GM12892 (cell line): ENCODE measurements at regions not wholly inside any gene's neighbourhood (a gene's known extent, or its start where the extent isn't known, plus 50 kb on each side); places are given as distances from the start of the nearest gene placed in this dataset.

Experiments
- DNase-seq: peaks from one replicate; pipeline ENCODE4 v3.0.0; 2011; ENCODE audit not compliant: insufficient read length
- FAIRE-seq: peaks from 2 replicates; lab custom pipeline; 2011; peaks lifted over from hg19 to GRCh38; lab: Jason Lieb, UNC
- POLR2A ChIP-seq: IDR thresholded peaks from 2 replicates; pipeline ENCODE4 v1.6.1; 2011; ENCODE audit warnings: low read depth, low read length, control low read depth
- POLR2AphosphoS5 ChIP-seq: IDR thresholded peaks from 2 replicates; pipeline ENCODE4 v1.6.1; 2011; ENCODE audit warnings: low read depth, low read length, control low read depth
- TAF1 ChIP-seq: IDR thresholded peaks from 2 replicates; pipeline ENCODE4 v1.6.1; 2011; ENCODE audit warnings: low read depth, mild to moderate bottlenecking, control low read depth, low read length, borderline replicate concordance

DNA sequence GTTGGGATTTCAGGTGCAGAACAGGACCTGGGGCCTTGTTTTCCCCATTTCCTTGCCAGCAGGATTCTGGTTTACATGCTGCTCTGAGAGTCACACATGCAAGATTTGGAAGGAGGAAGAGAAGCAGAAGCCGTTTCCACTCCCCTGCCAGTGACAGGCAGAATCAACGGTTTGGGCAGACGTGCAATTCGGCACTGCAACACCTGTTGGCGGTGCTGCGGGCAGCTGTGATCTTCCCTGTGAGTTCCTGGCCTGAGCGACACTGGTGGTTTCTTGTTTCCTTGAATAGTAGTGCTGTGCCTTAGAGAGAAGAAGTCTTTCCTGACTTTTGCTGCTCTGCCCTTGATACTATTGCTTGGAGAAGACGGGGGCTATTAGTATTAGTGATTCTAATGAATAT, 1126.2 kb downstream of the TYW1 start:
- DNase-seq = no peak
- TF ChIP-seq TAF1 (no peak), POLR2AphosphoS5 (no peak), POLR2A (no peak)
- no peak for FAIRE-seq

DNA sequence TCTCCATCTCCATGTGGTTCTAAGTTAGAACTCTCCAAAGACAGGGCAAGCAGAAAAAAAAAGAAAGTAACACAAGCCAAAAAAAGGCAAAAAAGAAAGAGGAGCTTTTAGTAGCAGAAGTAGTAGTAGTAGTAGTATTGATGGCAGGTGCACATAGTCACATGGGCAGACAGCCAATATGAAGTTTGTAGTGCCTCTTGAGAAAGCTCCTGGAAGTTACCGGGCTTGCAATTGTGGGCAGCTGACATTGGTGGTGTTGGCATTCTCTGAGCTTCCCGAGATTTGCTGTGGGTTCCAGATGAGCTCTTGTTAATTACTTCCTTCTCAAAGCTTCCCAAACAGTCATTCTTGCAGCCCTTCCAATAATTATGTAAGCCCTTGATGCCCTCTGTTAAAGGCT, 1128.5 kb downstream of the TYW1 start:
- DNase-seq = no peak
- FAIRE-seq = no peak
- TF ChIP-seq POLR2A = no peak
- no peak for TF ChIP-seq POLR2AphosphoS5
- no peak for TF ChIP-seq TAF1

DNA sequence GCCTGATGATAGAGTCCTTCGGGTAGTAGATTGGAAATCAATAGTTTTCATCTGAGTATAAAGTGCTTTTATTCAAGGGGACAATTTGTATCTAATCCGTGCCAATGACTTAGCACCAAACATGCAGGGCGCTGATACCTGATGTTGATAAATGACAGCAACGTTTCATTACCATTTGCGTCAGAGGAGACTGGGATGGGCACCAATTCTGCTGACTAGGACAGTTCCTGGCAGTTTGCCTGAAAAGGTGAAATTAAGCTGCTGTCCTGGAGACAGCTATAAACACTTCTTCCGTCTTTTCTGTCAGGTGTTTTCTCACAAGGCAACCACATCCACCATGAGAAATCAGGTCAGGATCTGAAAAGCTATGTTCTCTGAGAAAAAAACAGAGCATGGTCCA, 1136.4 kb downstream of the TYW1 start:
- no peak for TF ChIP-seq POLR2A
- TF ChIP-seq POLR2AphosphoS5 = no peak
- no peak for TF ChIP-seq TAF1
- FAIRE-seq (no peak), DNase-seq (no peak)

GRCh38 chr7:68143345-68143744, 1146.7 kb downstream of the TYW1 start:
- DNase-seq = no peak
- no peak for FAIRE-seq
- TF ChIP-seq POLR2AphosphoS5 (no peak), POLR2A (no peak), TAF1 (no peak)

- no peak for DNase-seq
- TF ChIP-seq POLR2A (no peak), TAF1 (no peak), POLR2AphosphoS5 (no peak)
- no peak for FAIRE-seq
Measured at GRCh38 chr7:68146983-68147382, 1150.3 kb downstream of the TYW1 start.

- no peak for FAIRE-seq
- no peak for TF ChIP-seq POLR2A
- TF ChIP-seq TAF1 = no peak
- no peak for TF ChIP-seq POLR2AphosphoS5
Measured at GRCh38 chr7:68147614-68148238, 1151.1 kb downstream of the TYW1 start.

GRCh38 chr7:68148440-68148839, 1151.8 kb downstream of the TYW1 start:
- TF ChIP-seq TAF1 = no peak
- no peak for TF ChIP-seq POLR2AphosphoS5
- TF ChIP-seq POLR2A = no peak
- no peak for DNase-seq
- FAIRE-seq = no peak

More at GRCh38 chr7:68147614-68148238, 1151.1 kb downstream of the TYW1 start:
- DNase-seq = no peak

DNA sequence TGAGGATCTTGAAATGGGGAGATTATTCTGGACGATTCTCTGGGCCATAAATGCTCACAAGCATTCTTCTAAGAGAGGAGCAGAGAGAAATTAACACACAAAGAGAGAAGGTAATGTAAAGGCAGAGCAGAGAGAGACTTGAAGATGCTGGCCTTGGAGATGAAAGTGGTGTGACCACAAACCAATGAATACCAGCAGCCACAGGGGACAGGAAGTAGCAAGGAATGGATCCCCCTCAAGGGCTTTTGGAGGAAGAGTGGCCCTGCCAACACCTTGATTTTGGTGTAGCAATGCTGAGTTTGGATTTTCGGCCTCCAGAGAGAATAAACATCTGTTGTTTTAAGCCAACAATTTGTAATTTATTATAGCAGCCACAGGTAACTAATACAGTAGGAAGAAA, 1155.6 kb downstream of the TYW1 start:
- no peak for FAIRE-seq
- no peak for DNase-seq
- no peak for TF ChIP-seq POLR2AphosphoS5
- TF ChIP-seq POLR2A = no peak
- TF ChIP-seq TAF1 = no peak

DNA sequence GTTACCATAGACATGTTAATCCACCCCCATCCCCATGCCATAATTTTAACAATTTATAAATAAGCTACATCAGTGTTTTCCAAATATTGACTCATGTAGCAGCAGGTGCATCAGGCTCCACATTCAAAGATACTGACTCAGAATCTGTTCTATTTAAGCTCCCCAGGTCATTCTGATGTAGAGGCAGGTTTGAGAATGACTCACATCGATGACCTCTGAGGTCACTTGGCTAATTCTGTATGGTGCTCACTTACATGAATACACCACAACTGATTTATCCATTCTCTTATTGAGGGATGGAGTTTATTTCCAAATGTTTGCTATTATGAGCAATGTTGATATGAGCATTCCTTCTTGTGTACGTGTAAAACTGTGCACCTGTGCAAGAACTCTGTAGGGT, 1159.0 kb downstream of the TYW1 start:
- TF ChIP-seq TAF1 = no peak
- no peak for TF ChIP-seq POLR2AphosphoS5
- TF ChIP-seq POLR2A = no peak
- no peak for FAIRE-seq
- no peak for DNase-seq

GRCh38 chr7:68158686-68159295, 1162.2 kb downstream of the TYW1 start:
- no peak for DNase-seq
- FAIRE-seq = no peak
- no peak for TF ChIP-seq POLR2AphosphoS5
- no peak for TF ChIP-seq TAF1
- TF ChIP-seq POLR2A = no peak

GRCh38 chr7:68162712-68163111, 1166.1 kb downstream of the TYW1 start:
- FAIRE-seq (no peak), DNase-seq (no peak)

GRCh38 chr7:68166525-68166924, 1169.9 kb downstream of the TYW1 start:
- DNase-seq = no peak
- no peak for FAIRE-seq
- TF ChIP-seq POLR2A = no peak
- no peak for TF ChIP-seq TAF1
- no peak for TF ChIP-seq POLR2AphosphoS5

More at GRCh38 chr7:68162712-68163111, 1166.1 kb downstream of the TYW1 start:
- TF ChIP-seq POLR2A = no peak
- TF ChIP-seq POLR2AphosphoS5 = no peak
- TF ChIP-seq TAF1 = no peak

GRCh38 chr7:68173513-68173912, 1176.9 kb downstream of the TYW1 start:
- no peak for TF ChIP-seq POLR2AphosphoS5
- TF ChIP-seq POLR2A = no peak
- TF ChIP-seq TAF1 = no peak
- FAIRE-seq (no peak), DNase-seq (no peak)

- no peak for FAIRE-seq
- no peak for DNase-seq
- TF ChIP-seq TAF1 (no peak), POLR2A (no peak), POLR2AphosphoS5 (no peak)
Measured at GRCh38 chr7:68176974-68177373, 1180.3 kb downstream of the TYW1 start.
